ENCODE measurements at regions not wholly inside any gene's neighbourhood (a gene's known extent, or its start where the extent isn't known, plus 50 kb on each side); places are given as distances from the start of the nearest gene placed in this dataset.
A peak's percentile ranks its signal among the peaks of the same experiment; 100 is the strongest.

DNA sequence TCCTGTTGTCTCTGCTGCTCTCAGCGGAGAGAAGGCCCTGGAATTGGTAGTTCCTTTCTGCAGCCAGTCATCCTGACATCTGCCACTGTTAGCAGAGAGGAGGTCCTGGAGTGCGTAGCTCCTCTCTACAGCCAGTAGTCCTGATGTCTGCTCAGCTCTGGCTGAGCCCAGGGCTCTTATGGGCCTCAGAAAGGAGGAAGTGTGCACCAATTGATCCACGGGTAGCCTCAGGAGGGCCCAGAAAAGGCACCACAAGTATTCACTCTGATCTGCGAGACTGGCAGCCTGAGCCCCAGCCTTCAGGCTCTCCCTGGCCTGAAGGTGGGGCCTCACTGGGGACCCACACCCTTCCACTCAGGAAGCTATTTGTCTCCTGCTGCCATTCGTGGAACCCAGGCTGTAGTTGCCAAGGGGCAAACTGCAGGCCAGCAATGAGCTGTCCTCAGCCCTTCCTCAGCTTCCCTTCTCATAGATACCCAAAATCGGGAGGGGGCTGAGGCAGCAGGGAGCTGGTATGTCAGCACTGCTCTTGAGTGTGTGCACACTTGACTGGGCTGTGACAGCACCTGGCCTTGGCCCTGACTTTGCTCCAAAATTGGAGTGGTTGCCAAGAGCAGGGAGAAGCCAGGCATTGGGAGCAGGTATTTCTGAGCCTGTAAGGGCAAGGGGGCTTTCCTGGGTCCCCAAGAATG, 1049.5 kb upstream of the ACO1 start:
- ATAC-seq (no peak), DNase-seq (no peak)
- Mint-ChIP-seq H3K9me3 (peaks cover 3% of the 10 kb centered on the region), H3K4me3 (no peak overlapping the region), H3K4me1 (ENCODE audit: low read depth) (peaks cover 23% of the 10 kb centered on the region), H3K36me3 (ENCODE audit: insufficient read depth) (no peaks in the 10 kb centered on the region), H3K27me3 (ENCODE audit: low read depth) (no peaks in the 10 kb centered on the region)

DNA sequence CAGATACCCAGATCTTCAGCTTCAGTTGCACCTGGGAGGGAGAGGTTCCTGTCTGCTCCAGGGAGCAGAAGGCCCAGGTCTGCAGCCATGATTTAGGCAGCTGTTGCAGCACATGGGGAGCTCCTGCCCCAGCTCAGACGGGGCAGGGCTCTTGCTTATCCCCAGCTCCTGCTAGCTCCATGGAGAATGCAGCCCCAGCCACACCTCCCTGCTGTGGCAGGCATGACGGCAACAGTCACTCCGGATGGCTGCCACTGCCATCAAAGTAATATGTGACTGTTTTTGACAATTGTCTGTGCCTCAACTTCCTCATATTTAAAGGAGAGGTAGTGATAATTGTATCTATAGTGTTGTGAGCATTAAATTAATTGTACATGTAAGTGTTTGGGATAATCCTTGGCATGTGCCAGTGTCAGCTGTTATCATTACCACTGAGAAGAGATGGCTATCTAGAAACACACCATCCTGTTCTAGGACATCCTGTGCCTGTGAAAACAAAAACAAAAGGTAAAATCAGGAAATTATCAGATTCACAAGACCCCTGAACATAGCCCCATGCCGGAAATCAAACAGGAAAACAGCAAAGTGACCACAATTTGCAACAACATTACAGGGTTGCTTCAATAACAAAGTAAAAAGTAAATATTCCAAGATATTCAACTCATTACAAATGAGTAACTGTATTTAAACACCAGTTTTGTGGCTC, 1048.8 kb upstream of the ACO1 start:
- peaks cover 3% of the 10 kb centered on the region for H3K9me3 Mint-ChIP-seq
- no peak for DNase-seq
- ATAC-seq, result no peak
- no peaks in the 10 kb centered on the region for H3K27me3 Mint-ChIP-seq (ENCODE audit: low read depth)
- no peaks in the 10 kb centered on the region for H3K36me3 Mint-ChIP-seq (ENCODE audit: insufficient read depth)
- H3K4me3 Mint-ChIP-seq, result no peak overlapping the region
- H3K4me1 Mint-ChIP-seq (ENCODE audit: low read depth), result peaks cover 23% of the 10 kb centered on the region

DNA sequence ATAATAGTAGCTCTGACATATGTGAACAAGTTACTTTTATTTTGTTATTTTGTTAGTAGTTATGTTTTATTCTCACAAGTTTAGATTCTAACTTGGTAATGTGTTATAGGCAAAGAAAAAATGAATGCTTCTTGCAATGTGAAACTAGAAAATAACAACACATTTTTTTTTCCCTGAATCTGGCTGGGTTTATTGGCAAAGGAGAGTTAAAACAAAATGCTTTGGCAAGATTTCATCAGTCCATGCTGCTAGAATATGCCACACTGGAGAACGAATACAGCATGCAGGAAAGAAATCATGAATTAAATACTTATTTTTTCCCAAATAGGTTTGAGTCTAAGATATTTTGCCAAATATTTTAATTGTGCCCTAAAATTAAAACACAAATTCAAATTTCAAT, 1048.1 kb upstream of the ACO1 start:
- Mint-ChIP-seq H3K4me1 (ENCODE audit: low read depth) (peaks cover 23% of the 10 kb centered on the region), H3K9me3 (peaks cover 3% of the 10 kb centered on the region), H3K27me3 (ENCODE audit: low read depth) (no peaks in the 10 kb centered on the region), H3K4me3 (no peak overlapping the region), H3K36me3 (ENCODE audit: insufficient read depth) (no peaks in the 10 kb centered on the region)
- DNase-seq (no peak), ATAC-seq (no peak)

DNA sequence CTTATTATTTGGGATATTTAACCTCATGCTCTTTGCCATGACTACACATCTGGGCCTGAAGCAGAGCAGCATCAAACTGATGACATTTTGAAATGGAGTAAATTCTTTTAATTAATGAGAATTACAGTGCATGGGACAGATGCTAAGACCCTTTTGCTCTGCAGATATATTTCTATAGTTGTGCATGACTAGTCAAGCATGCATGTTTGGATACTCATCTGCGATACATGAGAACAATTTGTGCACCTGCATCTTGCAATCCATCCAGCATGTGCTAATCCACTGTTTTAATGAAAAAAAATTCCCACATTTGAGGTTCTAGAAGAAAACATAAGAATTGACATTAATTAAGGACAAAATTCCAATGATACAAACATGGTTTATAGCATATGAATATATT, 1047.6 kb upstream of the ACO1 start:
- H3K36me3 Mint-ChIP-seq (ENCODE audit: insufficient read depth), result no peaks in the 10 kb centered on the region
- ATAC-seq (no peak), DNase-seq (no peak)
- H3K27me3 Mint-ChIP-seq (ENCODE audit: low read depth), result no peaks in the 10 kb centered on the region
- peaks cover 3% of the 10 kb centered on the region for H3K9me3 Mint-ChIP-seq
- peaks cover 23% of the 10 kb centered on the region for H3K4me1 Mint-ChIP-seq (ENCODE audit: low read depth)
- no peak overlapping the region for H3K4me3 Mint-ChIP-seq

DNA sequence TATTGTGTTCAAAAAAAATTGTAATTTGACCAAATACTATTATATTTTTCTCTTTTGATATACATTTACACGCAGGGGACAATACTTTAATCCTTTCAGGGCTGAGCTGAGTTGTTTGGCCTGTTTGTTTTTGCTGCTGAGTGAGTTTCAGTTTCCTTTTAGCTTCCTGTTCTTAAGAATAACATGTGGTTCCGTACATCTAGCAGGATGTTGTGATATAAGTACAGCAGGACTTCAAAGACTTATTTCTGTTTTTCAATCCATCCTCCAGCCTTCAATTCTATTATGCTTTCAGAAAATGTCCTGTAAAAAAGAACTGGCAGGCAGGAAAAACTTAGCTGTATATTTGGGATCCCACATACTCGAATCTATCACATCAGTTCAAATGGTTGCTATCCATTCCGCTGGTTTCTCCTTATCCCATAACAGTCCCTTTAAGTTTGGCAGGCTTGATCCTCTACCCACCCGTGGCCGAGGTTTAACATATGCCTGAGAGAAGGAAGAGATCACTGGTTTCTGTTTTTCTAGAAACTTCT, 1037.3 kb upstream of the ACO1 start:
- Mint-ChIP-seq H3K27me3 (ENCODE audit: low read depth) (no peaks in the 10 kb centered on the region), H3K9me3 (peaks cover 13% of the 10 kb centered on the region), H3K4me1 (ENCODE audit: low read depth) (peaks cover 41% of the 10 kb centered on the region), H3K4me3 (peak overlapping the region; percentile 61), H3K36me3 (ENCODE audit: insufficient read depth) (peaks cover 5% of the 10 kb centered on the region)
- ATAC-seq, result peak; percentile 90 to 96
- no peak for DNase-seq

DNA sequence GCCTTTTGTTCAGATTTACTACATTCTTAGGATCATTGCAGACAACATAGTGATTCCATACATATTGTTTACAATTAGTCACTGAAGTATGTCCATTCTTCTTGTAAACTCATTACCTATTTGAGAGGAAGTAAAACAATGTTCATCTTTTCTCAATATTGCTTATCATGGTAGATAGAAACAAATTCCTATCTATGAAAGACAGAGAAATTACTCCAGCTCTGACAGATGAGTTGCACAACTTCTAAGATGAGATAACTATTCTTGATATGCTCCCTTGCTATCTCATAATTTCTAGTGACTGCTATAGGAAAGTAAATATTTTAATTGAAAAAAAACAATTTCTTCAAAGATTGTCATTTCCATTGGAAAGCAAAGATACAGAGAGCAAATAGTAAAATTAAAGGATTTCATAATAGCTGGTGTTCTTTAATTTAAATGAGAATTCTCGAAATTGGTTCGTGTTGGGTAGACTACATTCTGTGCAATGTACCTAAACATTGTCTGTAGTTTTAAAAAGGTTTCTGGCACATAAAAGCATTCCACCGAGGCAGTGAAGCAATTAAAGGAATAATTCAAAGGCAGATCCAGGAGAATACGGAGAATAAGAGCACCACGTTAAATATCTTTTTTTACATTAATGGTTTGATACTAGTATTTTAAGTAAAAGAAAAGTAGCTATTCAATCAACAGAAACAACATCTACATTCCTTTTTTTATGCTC, 1029.1 kb upstream of the ACO1 start:
- Mint-ChIP-seq H3K27me3 (ENCODE audit: low read depth) (no peaks in the 10 kb centered on the region), H3K36me3 (ENCODE audit: insufficient read depth) (no peaks in the 10 kb centered on the region), H3K4me1 (ENCODE audit: low read depth) (peaks cover 1% of the 10 kb centered on the region), H3K9me3 (no peaks in the 10 kb centered on the region), H3K4me3 (no peak overlapping the region)
- ATAC-seq, result no peak
- DNase-seq, result no peak

DNA sequence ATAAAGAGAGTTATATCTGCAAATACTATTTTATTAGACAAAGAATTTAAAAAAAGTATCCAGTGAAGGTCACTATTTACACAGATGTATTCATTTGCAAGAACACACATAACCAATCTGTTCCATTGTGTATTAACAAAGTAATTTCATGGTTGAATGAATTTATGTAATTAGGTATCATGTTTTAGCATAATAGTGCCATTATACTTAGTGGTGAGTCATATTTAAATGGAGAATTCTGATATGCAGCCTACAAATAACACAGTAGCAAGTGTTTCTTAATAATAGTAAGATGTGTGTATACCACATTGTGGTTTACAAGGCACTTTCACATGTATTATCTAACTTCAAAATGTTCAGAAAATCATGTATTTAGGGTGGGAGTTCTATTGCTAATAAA, 1028.5 kb upstream of the ACO1 start:
- H3K4me3 Mint-ChIP-seq, result no peak overlapping the region
- ATAC-seq, result no peak
- no peaks in the 10 kb centered on the region for H3K36me3 Mint-ChIP-seq (ENCODE audit: insufficient read depth)
- peaks cover 1% of the 10 kb centered on the region for H3K4me1 Mint-ChIP-seq (ENCODE audit: low read depth)
- no peaks in the 10 kb centered on the region for H3K9me3 Mint-ChIP-seq
- H3K27me3 Mint-ChIP-seq (ENCODE audit: low read depth), result no peaks in the 10 kb centered on the region
- no peak for DNase-seq

DNA sequence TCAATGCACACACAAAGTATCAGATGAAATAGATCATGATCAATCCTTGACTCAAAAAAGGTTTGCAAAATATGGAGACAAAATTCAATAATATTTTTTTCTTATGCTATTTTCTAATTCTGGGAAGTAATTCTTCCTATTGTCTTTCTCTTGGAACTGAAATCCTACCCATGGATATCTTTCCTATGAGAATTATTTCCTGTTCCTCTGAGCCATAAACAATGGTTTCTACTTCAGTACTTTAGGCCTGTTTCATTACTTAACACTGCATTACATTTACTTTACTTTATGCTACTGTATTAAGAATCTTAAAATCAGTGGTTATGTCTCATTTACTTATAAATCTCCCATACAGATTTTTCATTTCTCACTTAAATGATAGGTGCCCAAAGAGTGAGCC, 1025.4 kb upstream of the ACO1 start:
- Mint-ChIP-seq H3K4me3 (no peak overlapping the region), H3K27me3 (ENCODE audit: low read depth) (no peaks in the 10 kb centered on the region), H3K4me1 (ENCODE audit: low read depth) (no peaks in the 10 kb centered on the region), H3K36me3 (ENCODE audit: insufficient read depth) (no peaks in the 10 kb centered on the region), H3K9me3 (no peaks in the 10 kb centered on the region)
- no peak for DNase-seq
- no peak for ATAC-seq

DNA sequence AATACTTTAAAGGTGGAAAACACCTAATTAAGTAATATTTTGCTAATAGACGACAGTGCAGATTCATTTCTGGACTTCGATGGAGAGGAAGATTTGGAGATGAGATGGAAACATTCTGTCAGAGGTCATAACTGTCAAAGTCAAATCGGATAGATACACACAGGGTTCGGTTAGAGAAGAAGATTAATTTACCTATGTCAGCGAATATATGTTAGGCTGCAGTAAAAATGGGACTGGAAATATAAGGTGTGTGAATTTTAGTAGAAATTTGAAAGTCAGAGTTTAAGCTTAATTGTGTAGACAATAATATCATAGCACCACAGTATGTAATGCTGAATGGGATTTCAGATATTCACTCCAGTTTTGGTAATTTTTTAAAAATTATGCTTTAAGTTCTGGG, 1020.3 kb upstream of the ACO1 start:
- Mint-ChIP-seq H3K4me1 (ENCODE audit: low read depth) (no peaks in the 10 kb centered on the region), H3K4me3 (no peak overlapping the region), H3K27me3 (ENCODE audit: low read depth) (no peaks in the 10 kb centered on the region), H3K36me3 (ENCODE audit: insufficient read depth) (no peaks in the 10 kb centered on the region), H3K9me3 (no peaks in the 10 kb centered on the region)
- ATAC-seq (no peak), DNase-seq (no peak)

DNA sequence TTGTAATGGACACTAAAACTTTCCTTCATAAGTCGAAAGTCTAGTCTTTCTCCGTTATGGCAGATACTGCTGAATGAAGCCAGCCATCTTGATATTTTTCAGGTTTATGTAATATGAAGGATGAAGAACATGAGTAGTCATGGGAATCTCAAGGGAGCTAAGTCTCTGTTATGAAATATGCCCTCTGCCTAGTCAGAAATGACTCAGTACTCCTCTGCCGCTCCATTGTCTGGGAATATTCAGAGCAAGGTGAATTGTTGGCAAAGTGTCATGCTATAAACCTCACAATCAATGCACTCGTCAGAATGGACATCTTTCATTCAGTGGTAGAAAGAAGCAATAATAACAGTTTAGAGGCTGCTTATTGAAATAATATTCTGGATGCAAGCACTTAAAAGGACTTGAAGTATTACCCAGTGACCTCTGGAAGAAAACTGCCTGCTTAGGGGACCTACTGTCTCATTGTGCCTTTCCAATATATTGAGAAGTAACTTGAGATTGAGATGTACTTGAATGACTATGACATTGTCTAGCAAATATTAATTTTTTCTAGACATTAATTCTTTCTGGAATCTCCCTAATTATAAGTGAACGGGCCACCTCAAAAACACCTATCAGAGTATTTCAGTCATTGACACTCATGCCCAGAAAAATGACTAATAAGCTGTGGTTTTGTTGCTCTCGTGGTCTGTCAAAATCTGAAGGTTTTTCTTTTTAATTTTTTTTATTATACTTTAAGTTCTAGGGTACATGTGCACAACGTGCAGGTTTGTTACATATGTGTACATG, 1011.5 kb upstream of the ACO1 start:
- DNase-seq (no peak), ATAC-seq (no peak)
- Mint-ChIP-seq H3K9me3 (no peaks in the 10 kb centered on the region), H3K27me3 (ENCODE audit: low read depth) (no peaks in the 10 kb centered on the region), H3K4me3 (no peak overlapping the region), H3K36me3 (ENCODE audit: insufficient read depth) (no peaks in the 10 kb centered on the region), H3K4me1 (ENCODE audit: low read depth) (no peaks in the 10 kb centered on the region)

DNA sequence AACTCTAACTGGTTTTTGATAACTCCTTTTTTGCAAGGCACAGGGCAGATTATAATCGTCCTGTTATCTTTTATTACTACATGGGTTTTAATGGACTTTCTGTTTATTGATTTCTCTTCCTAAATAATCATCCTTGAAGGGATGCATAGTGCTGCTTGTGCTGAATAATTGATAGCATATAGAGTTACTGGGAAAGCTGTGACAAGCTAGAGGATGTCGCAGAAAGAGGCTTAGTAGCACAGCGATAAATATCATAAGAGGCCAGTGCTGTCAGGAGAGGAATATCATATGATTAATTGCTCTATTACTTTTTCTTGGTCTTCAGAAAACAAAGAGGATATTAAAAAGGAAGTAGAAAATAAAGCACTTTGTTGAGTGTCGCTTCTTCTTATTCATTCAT, 1007.1 kb upstream of the ACO1 start:
- Mint-ChIP-seq H3K4me1 (ENCODE audit: low read depth) (no peaks in the 10 kb centered on the region), H3K9me3 (no peaks in the 10 kb centered on the region), H3K36me3 (ENCODE audit: insufficient read depth) (no peaks in the 10 kb centered on the region), H3K27me3 (ENCODE audit: low read depth) (no peaks in the 10 kb centered on the region), H3K4me3 (no peak overlapping the region)
- DNase-seq, result no peak
- no peak for ATAC-seq

DNA sequence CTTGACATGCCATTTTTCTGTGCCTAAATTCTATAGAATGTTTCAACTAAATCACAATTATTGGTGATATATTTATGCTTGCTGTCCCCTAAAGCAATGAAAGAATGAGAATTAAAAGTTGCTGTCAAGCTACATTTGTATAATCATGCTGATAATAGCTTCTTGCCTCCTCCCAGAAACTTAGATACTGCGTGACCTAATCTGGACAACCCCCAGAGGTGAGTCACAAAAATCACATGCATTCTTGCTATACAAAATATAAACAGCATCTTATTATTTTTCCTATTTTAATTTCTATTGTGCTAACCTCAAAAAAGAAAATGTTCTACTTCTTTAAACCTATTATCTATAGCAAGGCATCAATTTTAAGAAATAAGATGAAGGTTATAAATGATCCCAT, 995.8 kb upstream of the ACO1 start:
- no peak overlapping the region for H3K4me3 Mint-ChIP-seq
- peaks cover 16% of the 10 kb centered on the region for H3K4me1 Mint-ChIP-seq (ENCODE audit: low read depth)
- no peaks in the 10 kb centered on the region for H3K36me3 Mint-ChIP-seq (ENCODE audit: insufficient read depth)
- ATAC-seq (no peak), DNase-seq (no peak)
- H3K9me3 Mint-ChIP-seq, result no peaks in the 10 kb centered on the region
- H3K27me3 Mint-ChIP-seq (ENCODE audit: low read depth), result no peaks in the 10 kb centered on the region

DNA sequence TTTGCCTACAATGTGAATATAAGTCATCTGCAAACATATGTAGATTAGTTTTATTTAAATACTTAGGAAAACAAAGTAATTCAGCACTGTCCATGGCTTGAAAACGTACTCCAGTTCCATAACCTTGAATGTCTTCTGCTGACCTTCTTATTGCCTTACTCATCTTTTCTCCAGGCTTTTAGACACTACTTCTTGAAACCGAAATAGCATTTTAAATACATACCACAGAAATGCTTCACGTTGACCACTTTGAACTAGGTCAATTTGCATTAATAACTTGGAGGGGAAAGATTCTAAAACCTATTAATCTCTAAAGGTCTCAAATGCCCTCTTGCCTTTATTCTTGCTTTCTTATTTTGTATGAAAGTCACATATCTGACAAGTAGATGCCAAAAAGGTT, 995.4 kb upstream of the ACO1 start:
- Mint-ChIP-seq H3K9me3 (no peaks in the 10 kb centered on the region), H3K4me1 (ENCODE audit: low read depth) (peaks cover 19% of the 10 kb centered on the region), H3K4me3 (no peak overlapping the region), H3K36me3 (ENCODE audit: insufficient read depth) (no peaks in the 10 kb centered on the region), H3K27me3 (ENCODE audit: low read depth) (no peaks in the 10 kb centered on the region)
- ATAC-seq, result no peak
- DNase-seq, result no peak

DNA sequence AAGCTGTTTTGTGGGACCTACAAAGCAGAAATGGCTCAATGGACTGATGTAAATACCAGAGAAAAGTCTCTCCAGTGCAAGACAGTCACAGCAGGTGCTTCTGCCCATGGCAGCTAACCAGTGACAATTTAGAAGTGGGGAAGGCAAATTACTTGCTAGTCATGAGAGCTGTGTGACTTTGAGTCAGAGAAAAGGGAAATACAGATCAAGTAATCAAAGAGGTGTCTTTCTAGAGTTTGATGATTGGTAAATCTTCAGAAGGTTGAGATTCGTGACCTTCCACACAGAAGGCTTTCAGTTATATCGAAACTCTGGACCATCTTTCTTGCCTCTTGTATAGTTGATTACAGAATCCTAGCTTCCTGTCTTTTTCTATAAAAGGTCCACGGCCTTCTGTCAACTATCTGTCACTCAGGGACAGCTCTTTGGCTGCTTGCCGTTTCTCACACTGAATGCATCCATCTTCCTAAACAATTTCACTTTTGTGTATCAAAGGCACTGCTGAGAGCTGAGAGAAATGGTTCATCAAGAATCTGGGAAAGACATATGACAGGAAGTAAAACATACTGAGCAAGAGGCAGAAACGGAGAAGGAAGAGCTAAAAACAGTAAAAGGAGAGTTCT, 993.9 kb upstream of the ACO1 start:
- DNase-seq (no peak), ATAC-seq (no peak)
- Mint-ChIP-seq H3K4me1 (ENCODE audit: low read depth) (peaks cover 19% of the 10 kb centered on the region), H3K4me3 (no peak overlapping the region), H3K27me3 (ENCODE audit: low read depth) (no peaks in the 10 kb centered on the region), H3K9me3 (no peaks in the 10 kb centered on the region), H3K36me3 (ENCODE audit: insufficient read depth) (no peaks in the 10 kb centered on the region)

Data from activated T-cell treated with anti-CD3 and anti-CD28 coated beads, Interleukin-2, amount 50 U/mL, for 4 hours (primary cell).